ENCODE measurements at regions not wholly inside any gene's neighbourhood (a gene's known extent, or its start where the extent isn't known, plus 50 kb on each side); places are given as distances from the start of the nearest gene placed in this dataset.

DNA sequence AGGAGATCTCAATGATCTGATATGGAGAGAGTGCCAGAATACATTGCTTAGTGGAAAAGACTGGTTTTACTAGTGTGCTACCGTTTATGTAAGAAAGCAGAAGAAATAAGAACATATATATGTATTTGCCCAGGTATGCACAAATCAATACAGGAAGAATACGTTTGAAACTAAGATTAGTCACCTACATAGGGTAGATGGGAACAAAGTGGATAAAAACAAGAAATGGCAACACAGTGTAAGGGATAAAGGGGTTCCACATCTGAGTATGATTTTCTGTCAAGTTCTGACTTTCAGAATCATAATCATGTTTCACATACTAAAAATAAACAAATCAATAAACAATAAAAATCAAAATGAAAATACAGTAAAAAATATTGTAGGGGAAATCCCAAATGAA, 148.6 kb upstream of the NAMPT start:
- Histone ChIP-seq H3K4me3 (ENCODE audit: control insufficient read depth in 2 of 3, extremely low read depth in 1 of 3, insufficient read depth in 2 of 3, low read depth in 1 of 3, low read length in 3 of 3) (no peak overlapping the region), H2AFZ (ENCODE audit: control insufficient read depth, low read length) (no peak overlapping the region), H3K9me3 (ENCODE audit: control insufficient read depth, low read depth, low read length) (no peaks in the 10 kb centered on the region), H3K9ac (ENCODE audit: control insufficient read depth, extremely low read depth, insufficient read depth, low read length) (no peak overlapping the region), H3K36me3 (ENCODE audit: control insufficient read depth in 2 of 2, extremely low read depth in 1 of 2, insufficient read depth in 2 of 2, low read length in 2 of 2) (no peaks in the 10 kb centered on the region), H3K27ac (ENCODE audit: control insufficient read depth, insufficient read depth, low read length) (no peak overlapping the region), H3K4me2 (ENCODE audit: control insufficient read depth, extremely low read depth, insufficient read depth, low read depth, low read length) (no peak overlapping the region), H3K4me1 (ENCODE audit: control insufficient read depth, extremely low read depth, insufficient read depth, low read length) (no peaks in the 10 kb centered on the region), H3K27me3 (ENCODE audit: control insufficient read depth, extremely low read depth, insufficient read depth, low read length) (no peaks in the 10 kb centered on the region), H3K79me2 (ENCODE audit: control insufficient read depth, insufficient read depth, low read length) (no peaks in the 10 kb centered on the region), H3K9me1 (ENCODE audit: control insufficient read depth, extremely low read depth, insufficient read depth, low read length) (no peaks in the 10 kb centered on the region), H4K20me1 (ENCODE audit: control insufficient read depth, extremely low read depth, insufficient read depth, low read length) (no peaks in the 10 kb centered on the region)
- TF ChIP-seq, protein P1, sequence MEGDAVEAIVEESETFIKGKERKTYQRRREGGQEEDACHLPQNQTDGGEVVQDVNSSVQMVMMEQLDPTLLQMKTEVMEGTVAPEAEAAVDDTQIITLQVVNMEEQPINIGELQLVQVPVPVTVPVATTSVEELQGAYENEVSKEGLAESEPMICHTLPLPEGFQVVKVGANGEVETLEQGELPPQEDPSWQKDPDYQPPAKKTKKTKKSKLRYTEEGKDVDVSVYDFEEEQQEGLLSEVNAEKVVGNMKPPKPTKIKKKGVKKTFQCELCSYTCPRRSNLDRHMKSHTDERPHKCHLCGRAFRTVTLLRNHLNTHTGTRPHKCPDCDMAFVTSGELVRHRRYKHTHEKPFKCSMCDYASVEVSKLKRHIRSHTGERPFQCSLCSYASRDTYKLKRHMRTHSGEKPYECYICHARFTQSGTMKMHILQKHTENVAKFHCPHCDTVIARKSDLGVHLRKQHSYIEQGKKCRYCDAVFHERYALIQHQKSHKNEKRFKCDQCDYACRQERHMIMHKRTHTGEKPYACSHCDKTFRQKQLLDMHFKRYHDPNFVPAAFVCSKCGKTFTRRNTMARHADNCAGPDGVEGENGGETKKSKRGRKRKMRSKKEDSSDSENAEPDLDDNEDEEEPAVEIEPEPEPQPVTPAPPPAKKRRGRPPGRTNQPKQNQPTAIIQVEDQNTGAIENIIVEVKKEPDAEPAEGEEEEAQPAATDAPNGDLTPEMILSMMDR (optimal IDR thresholded peaks at IDR 0.05 in 1 of 3, IDR thresholded peaks at IDR 0.05 in 1 of 3, conservative IDR thresholded peaks at IDR 0.05 in 1 of 3; ENCODE audit: extremely low read depth in 1 of 3, insufficient read depth in 2 of 3, low read length in 3 of 3) = no peak
- no peak for TF ChIP-seq EZH2 (IDR thresholded peaks at IDR 0.05; ENCODE audit: low read length)
- dilution Hi-C loops (cut with MboI; ENCODE audit: extremely low pct_ligation_motif_present, low sequenced_read_pairs) = no loop called here
- DNase-seq (ENCODE audit: low read depth, low spot score) = no peak
- FAIRE-seq = no peak

DNA sequence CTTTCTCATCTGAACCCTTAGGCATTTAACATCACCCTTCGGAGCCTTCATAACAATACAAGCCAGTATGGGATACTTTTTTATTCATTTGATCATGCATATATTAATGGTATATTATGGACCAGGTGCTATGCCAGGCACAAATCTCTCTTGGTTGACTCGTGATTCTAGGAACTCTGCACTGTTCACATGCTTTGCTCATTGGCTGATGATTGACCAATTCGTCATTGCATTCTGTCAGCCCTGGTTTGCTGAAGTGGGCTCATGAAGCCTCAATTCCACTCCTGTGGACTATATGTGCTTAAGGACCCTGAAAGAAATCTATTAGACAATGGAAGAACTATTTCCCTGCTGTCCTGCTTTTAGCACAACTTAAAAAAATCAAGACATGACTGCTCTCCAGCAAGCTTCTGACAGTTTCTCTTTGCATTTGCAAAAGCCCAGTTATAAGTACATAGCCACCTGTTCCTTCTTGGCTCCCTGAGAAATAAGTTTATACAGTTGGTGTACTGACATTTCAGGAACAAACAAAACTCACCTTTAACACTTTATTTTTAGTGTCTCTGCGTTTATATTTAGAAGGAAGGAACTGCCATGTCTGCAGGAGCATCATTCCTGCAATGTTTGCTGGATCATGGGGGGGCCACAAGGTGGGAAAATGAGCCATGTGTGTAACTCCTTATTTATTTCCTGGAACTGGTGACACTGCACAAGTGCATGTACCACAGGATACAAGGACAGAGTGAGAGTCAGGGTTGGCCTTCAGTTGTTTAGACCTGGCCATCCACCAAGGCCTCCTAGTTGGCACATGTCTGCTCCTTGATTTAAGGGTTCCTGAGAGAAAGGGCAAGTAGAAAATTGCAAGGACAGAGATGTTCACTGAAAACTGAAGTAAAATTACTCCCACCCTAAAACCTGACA, 146.0 kb upstream of the NAMPT start:
- dilution Hi-C loops (cut with MboI; ENCODE audit: extremely low pct_ligation_motif_present, low sequenced_read_pairs) = no loop called here
- Histone ChIP-seq H3K4me3 (ENCODE audit: control insufficient read depth in 2 of 3, extremely low read depth in 1 of 3, insufficient read depth in 2 of 3, low read depth in 1 of 3, low read length in 3 of 3) (no peak overlapping the region), H3K9ac (ENCODE audit: control insufficient read depth, extremely low read depth, insufficient read depth, low read length) (no peak overlapping the region), H3K4me1 (ENCODE audit: control insufficient read depth, extremely low read depth, insufficient read depth, low read length) (peaks cover 3% of the 10 kb centered on the region), H3K79me2 (ENCODE audit: control insufficient read depth, insufficient read depth, low read length) (no peaks in the 10 kb centered on the region), H3K27me3 (ENCODE audit: control insufficient read depth, extremely low read depth, insufficient read depth, low read length) (no peaks in the 10 kb centered on the region), H3K9me1 (ENCODE audit: control insufficient read depth, extremely low read depth, insufficient read depth, low read length) (no peaks in the 10 kb centered on the region), H3K9me3 (ENCODE audit: control insufficient read depth, low read depth, low read length) (no peaks in the 10 kb centered on the region), H3K27ac (ENCODE audit: control insufficient read depth, insufficient read depth, low read length) (no peak overlapping the region), H3K4me2 (ENCODE audit: control insufficient read depth, extremely low read depth, insufficient read depth, low read depth, low read length) (no peak overlapping the region), H2AFZ (ENCODE audit: control insufficient read depth, low read length) (no peak overlapping the region), H3K36me3 (ENCODE audit: control insufficient read depth in 2 of 2, extremely low read depth in 1 of 2, insufficient read depth in 2 of 2, low read length in 2 of 2) (no peaks in the 10 kb centered on the region), H4K20me1 (ENCODE audit: control insufficient read depth, extremely low read depth, insufficient read depth, low read length) (no peaks in the 10 kb centered on the region)
- DNase-seq (ENCODE audit: low read depth, low spot score) = no peak
- no peak for FAIRE-seq
- TF ChIP-seq EZH2 (IDR thresholded peaks at IDR 0.05; ENCODE audit: low read length) = no peak
- TF ChIP-seq, protein P1 (optimal IDR thresholded peaks at IDR 0.05 in 1 of 3, IDR thresholded peaks at IDR 0.05 in 1 of 3, conservative IDR thresholded peaks at IDR 0.05 in 1 of 3; ENCODE audit: extremely low read depth in 1 of 3, insufficient read depth in 2 of 3, low read length in 3 of 3) = no peak
